ENCODE measurements at regions not wholly inside any gene's neighbourhood (a gene's known extent, or its start where the extent isn't known, plus 50 kb on each side); places are given as distances from the start of the nearest gene placed in this dataset.

DNA sequence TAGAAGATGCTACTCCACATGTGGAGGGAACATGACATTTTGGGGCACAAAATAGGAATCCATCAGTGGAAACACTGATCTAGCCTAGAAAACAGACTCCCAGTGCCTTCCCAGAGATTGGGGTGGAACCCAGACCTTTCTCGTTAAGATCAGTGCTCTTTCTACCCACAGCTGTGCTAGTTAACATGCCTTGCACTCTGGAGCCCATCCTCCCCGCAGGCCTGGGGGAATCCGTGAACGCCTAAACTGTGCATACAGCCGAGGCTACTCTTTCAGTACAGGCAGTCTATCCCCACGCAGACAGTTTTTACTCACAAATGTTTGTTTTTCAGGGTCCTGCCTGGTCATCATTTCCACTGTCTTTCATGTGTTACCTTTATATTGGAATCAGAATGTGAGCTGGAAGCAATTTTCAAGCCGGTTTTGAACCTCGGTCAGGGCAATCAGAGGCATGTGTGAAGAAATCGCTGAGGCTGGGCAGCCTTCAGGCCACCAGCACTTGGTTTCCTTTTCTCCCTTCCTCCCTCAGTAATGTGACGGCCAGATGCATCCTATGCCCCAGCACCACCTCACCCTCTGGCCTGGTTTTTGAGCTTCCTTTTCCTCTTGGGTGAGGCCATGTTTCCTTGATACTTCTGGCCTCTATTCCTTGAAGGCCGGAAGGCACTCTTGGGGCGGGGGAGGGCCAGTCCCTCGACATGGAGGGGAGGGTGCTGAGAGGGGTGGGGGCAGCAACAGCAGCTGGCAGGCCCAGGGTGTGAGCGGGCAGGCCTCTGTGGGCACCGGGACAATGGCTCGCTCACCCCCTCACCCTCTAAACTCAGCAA, 123.6 kb upstream of the GALNT15 start:
- no peaks in the 10 kb centered on the region for H3K36me3 ChIP-seq (ENCODE audit: low read depth, missing control alignments)
- 81 to 86% methylated on average over 16 of the region's 16 CpGs for WGBS, 2 donors
- H3K9me3 ChIP-seq = no peaks in the 10 kb centered on the region
- H3K4me1 ChIP-seq = peaks cover 3% of the 10 kb centered on the region
- H3K27ac ChIP-seq = peak overlapping the region in 1 of 2 donors; percentile 31
- no peak overlapping the region for H3K4me3 ChIP-seq
- no peaks in the 10 kb centered on the region for H3K27me3 ChIP-seq
- DNase-seq = no peak
- no peak for TF ChIP-seq POLR2A (IDR thresholded peaks at IDR 0.05)
- TF ChIP-seq, protein P1, sequence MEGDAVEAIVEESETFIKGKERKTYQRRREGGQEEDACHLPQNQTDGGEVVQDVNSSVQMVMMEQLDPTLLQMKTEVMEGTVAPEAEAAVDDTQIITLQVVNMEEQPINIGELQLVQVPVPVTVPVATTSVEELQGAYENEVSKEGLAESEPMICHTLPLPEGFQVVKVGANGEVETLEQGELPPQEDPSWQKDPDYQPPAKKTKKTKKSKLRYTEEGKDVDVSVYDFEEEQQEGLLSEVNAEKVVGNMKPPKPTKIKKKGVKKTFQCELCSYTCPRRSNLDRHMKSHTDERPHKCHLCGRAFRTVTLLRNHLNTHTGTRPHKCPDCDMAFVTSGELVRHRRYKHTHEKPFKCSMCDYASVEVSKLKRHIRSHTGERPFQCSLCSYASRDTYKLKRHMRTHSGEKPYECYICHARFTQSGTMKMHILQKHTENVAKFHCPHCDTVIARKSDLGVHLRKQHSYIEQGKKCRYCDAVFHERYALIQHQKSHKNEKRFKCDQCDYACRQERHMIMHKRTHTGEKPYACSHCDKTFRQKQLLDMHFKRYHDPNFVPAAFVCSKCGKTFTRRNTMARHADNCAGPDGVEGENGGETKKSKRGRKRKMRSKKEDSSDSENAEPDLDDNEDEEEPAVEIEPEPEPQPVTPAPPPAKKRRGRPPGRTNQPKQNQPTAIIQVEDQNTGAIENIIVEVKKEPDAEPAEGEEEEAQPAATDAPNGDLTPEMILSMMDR (IDR thresholded peaks at IDR 0.05) = no peak
- intact Hi-C loops (cut with DNase I; ENCODE audit: low total_unique reads) = loop anchor here (5.0 kb wide), 1 partner anchor 126 kb away; no protein-coding TSS in a partner anchor

DNA sequence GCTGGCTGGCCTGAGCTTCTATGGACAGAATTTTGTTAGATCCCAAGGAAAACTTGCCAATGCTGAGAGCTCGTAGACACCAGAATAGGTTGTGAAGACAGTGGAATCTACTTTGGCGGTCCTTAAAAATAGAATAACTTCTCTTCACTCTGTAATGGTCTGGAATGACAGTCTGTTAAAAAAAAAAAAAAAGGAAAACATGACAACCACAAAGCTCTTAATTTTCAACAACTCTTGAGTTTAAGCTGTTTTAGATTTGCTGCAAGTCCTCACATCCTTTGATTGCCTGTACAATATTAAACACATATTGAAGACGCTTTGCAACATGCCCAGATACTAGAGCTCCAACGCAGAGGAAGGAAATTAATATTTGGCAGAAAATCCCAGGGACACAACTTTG, 122.8 kb upstream of the GALNT15 start:
- H3K9me3 ChIP-seq = no peaks in the 10 kb centered on the region
- intact Hi-C loops (cut with DNase I; ENCODE audit: low total_unique reads) = loop anchor here (5.0 kb wide), 1 partner anchor 126 kb away; no protein-coding TSS in a partner anchor
- no peak overlapping the region for H3K27ac ChIP-seq
- H3K4me1 ChIP-seq = peaks cover 3% of the 10 kb centered on the region
- no peak for DNase-seq
- WGBS, 2 donors = 88% methylated on average over 4 of the region's 4 CpGs
- H3K4me3 ChIP-seq = no peak overlapping the region
- no peaks in the 10 kb centered on the region for H3K36me3 ChIP-seq (ENCODE audit: low read depth, missing control alignments)
- TF ChIP-seq, protein P1 (IDR thresholded peaks at IDR 0.05) = no peak
- TF ChIP-seq POLR2A (IDR thresholded peaks at IDR 0.05) = no peak
- H3K27me3 ChIP-seq = no peaks in the 10 kb centered on the region

DNA sequence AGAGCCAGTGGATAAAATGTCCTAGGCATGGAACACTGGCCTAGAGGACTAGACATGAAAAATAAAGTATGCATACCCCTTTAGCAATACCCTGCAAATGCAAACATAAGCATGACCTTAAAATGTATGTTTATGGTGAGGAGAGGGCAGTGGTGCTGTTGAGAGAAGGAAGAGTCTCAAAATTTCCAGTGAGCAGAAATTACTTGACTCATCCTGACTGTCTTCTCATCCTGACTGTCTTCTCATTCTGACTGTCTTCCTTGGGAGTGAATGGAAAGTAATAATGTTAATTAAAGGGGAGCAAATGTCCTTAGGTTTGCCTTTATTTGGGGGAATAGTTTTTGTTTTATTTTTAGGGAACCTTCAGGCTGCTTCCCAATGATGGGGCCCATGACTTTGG, 121.5 kb upstream of the GALNT15 start:
- no peak overlapping the region for H3K4me3 ChIP-seq

DNA sequence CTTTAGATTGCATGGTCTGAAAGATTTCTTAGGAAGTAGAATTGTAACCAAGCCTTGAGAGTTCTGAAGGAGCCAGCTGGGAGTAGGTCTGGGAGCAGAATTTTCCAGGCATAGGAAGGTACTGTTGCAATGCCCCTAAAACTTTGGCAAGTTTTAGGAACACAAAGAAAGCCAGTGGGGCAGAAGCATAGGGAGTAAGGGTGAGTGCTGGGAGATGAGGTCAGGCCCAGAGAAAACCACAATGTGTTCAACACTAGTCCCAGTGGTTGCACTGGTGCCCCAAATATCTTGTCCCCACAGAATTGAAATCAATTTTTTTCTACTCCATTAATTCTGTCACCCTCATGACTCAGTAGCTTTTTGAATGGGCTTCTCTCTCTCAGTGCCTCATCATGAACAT, 120.7 kb upstream of the GALNT15 start:
- TF ChIP-seq POLR2A (IDR thresholded peaks at IDR 0.05) = no peak
- TF ChIP-seq, protein P1 (IDR thresholded peaks at IDR 0.05) = no peak
- Histone ChIP-seq H3K4me1 (peaks cover 3% of the 10 kb centered on the region), H3K36me3 (ENCODE audit: low read depth, missing control alignments) (no peaks in the 10 kb centered on the region), H3K9me3 (no peaks in the 10 kb centered on the region), H3K4me3 (no peak overlapping the region), H3K27ac (no peak overlapping the region), H3K27me3 (no peaks in the 10 kb centered on the region)
- DNase-seq = no peak
- intact Hi-C loops (cut with DNase I; ENCODE audit: low total_unique reads) = loop anchor here (5.0 kb wide), 1 partner anchor 124 kb away; no protein-coding TSS in a partner anchor

More for the DNA sequence above, 121.5 kb upstream of the GALNT15 start:
- Histone ChIP-seq H3K4me1 (peaks cover 3% of the 10 kb centered on the region), H3K27ac (no peak overlapping the region), H3K9me3 (no peaks in the 10 kb centered on the region), H3K27me3 (no peaks in the 10 kb centered on the region), H3K36me3 (ENCODE audit: low read depth, missing control alignments) (no peaks in the 10 kb centered on the region)
- no peak for TF ChIP-seq POLR2A (IDR thresholded peaks at IDR 0.05)
- TF ChIP-seq, protein P1 (IDR thresholded peaks at IDR 0.05) = no peak
- intact Hi-C loops (cut with DNase I; ENCODE audit: low total_unique reads) = loop anchor here (5.0 kb wide), 1 partner anchor 124 kb away; no protein-coding TSS in a partner anchor
- no peak for DNase-seq
